Activated CD4-positive, alpha-beta T cell treated with anti-CD3 and anti-CD28 coated beads, Interleukin-2, Interleukin-4, amounts not matched to agents 100 ng/mL and 50 ng/mL, durations not matched to agents 16 hours and 8 hours (primary cell): ENCODE measurements at regions not wholly inside any gene's neighbourhood (a gene's known extent, or its start where the extent isn't known, plus 50 kb on each side); places are given as distances from the start of the nearest gene placed in this dataset.

Experiments
- DNase-seq: peaks from one replicate; pipeline ENCODE4 v3.0.0-alpha.2; 2020; ENCODE audit warnings: low spot score

- DNase-seq: no peak
Measured at GRCh38 chr10:125213541-125214282, 53.3 kb upstream of the CTBP2 start.

GRCh38 chr10:125212150-125212809, 51.9 kb upstream of the CTBP2 start:
- DNase-seq: no peak
